ENCODE measurements at regions not wholly inside any gene's neighbourhood (a gene's known extent, or its start where the extent isn't known, plus 50 kb on each side); places are given as distances from the start of the nearest gene placed in this dataset.

DNA sequence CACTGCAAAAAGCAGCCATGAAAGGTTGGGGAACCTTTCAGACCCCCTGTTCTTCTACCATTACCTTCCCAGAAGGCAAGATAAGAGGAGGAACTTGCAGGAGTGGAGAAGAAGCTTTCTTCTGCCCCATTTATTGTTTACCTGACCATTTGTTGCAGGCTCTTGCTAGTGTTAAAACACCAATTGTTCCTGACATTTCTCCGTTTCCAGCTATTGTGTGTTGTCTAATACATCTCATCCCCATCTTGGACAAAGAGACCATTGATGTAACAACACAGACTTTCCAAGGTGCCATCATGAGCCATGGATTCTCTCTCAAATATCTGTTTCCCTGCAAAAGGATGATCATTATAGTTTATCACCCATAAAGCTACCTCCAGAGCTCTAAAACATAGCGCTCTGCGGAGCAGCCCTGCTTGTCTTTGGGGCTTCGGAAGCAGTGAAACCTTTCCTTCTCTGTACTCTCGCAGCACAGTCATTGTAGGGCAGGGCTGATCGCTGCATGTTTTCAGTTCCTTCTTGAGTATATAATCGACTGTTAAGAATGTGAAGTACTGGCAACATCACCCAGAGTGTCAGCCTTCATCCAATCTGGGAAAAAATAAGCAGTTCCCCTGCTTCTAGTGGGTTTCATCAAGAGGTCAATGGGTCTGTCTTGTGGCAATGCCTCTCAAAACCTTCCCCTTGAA, 680.0 kb downstream of the SEMA5A start:
- TF ChIP-seq EZH2 (IDR thresholded peaks at IDR 0.05; ENCODE audit: borderline replicate concordance, insufficient read depth, low read length, poor library complexity, severe bottlenecking): no peak
- no peak for TF ChIP-seq POLR2AphosphoS5 (IDR thresholded peaks at IDR 0.05)
- TF ChIP-seq, protein P1, sequence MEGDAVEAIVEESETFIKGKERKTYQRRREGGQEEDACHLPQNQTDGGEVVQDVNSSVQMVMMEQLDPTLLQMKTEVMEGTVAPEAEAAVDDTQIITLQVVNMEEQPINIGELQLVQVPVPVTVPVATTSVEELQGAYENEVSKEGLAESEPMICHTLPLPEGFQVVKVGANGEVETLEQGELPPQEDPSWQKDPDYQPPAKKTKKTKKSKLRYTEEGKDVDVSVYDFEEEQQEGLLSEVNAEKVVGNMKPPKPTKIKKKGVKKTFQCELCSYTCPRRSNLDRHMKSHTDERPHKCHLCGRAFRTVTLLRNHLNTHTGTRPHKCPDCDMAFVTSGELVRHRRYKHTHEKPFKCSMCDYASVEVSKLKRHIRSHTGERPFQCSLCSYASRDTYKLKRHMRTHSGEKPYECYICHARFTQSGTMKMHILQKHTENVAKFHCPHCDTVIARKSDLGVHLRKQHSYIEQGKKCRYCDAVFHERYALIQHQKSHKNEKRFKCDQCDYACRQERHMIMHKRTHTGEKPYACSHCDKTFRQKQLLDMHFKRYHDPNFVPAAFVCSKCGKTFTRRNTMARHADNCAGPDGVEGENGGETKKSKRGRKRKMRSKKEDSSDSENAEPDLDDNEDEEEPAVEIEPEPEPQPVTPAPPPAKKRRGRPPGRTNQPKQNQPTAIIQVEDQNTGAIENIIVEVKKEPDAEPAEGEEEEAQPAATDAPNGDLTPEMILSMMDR (IDR thresholded peaks at IDR 0.05; ENCODE audit: poor library complexity, severe bottlenecking): no peak
- TF ChIP-seq TAF1 (IDR thresholded peaks at IDR 0.05; ENCODE audit: low read depth): no peak
- TF ChIP-seq, protein P2, sequence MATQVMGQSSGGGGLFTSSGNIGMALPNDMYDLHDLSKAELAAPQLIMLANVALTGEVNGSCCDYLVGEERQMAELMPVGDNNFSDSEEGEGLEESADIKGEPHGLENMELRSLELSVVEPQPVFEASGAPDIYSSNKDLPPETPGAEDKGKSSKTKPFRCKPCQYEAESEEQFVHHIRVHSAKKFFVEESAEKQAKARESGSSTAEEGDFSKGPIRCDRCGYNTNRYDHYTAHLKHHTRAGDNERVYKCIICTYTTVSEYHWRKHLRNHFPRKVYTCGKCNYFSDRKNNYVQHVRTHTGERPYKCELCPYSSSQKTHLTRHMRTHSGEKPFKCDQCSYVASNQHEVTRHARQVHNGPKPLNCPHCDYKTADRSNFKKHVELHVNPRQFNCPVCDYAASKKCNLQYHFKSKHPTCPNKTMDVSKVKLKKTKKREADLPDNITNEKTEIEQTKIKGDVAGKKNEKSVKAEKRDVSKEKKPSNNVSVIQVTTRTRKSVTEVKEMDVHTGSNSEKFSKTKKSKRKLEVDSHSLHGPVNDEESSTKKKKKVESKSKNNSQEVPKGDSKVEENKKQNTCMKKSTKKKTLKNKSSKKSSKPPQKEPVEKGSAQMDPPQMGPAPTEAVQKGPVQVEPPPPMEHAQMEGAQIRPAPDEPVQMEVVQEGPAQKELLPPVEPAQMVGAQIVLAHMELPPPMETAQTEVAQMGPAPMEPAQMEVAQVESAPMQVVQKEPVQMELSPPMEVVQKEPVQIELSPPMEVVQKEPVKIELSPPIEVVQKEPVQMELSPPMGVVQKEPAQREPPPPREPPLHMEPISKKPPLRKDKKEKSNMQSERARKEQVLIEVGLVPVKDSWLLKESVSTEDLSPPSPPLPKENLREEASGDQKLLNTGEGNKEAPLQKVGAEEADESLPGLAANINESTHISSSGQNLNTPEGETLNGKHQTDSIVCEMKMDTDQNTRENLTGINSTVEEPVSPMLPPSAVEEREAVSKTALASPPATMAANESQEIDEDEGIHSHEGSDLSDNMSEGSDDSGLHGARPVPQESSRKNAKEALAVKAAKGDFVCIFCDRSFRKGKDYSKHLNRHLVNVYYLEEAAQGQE (IDR thresholded peaks at IDR 0.05; ENCODE audit: borderline replicate concordance): no peak
- TF ChIP-seq RAD21 (conservative IDR thresholded peaks at IDR 0.05): no peak
- TF ChIP-seq SMC3 (conservative IDR thresholded peaks at IDR 0.05; ENCODE audit: poor library complexity): no peak

All from neural cell (in vitro differentiated cells).